ENCODE measurements at regions not wholly inside any gene's neighbourhood (a gene's known extent, or its start where the extent isn't known, plus 50 kb on each side); places are given as distances from the start of the nearest gene placed in this dataset.

DNA sequence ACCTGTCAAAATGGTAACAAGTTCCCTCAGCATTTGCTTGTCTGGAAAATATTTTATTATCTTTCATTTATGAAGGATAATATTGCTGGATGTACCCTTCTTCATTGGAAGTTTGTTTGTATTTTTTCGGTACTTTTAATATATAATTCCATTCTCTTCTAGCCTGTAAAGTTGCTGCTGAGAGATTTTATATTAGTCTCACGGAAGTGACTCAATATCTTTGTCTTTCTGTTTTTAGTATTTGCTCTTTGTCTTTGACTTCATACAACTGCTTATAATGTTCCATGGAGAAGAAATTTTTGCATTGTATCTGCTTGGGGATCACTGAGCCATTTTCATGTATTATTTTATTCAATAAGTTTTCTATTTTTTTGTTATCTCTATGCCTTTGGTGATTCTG, 1777.5 kb downstream of the BRINP3 start:
- TF ChIP-seq, protein P1, sequence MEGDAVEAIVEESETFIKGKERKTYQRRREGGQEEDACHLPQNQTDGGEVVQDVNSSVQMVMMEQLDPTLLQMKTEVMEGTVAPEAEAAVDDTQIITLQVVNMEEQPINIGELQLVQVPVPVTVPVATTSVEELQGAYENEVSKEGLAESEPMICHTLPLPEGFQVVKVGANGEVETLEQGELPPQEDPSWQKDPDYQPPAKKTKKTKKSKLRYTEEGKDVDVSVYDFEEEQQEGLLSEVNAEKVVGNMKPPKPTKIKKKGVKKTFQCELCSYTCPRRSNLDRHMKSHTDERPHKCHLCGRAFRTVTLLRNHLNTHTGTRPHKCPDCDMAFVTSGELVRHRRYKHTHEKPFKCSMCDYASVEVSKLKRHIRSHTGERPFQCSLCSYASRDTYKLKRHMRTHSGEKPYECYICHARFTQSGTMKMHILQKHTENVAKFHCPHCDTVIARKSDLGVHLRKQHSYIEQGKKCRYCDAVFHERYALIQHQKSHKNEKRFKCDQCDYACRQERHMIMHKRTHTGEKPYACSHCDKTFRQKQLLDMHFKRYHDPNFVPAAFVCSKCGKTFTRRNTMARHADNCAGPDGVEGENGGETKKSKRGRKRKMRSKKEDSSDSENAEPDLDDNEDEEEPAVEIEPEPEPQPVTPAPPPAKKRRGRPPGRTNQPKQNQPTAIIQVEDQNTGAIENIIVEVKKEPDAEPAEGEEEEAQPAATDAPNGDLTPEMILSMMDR (IDR thresholded peaks at IDR 0.05; ENCODE audit: low read depth, low read length, missing control alignments), result no peak
- no peak for DNase-seq (ENCODE audit: low read depth)
- H3K4me3 ChIP-seq (ENCODE audit: low read depth, low read length), result no peak overlapping the region
- in situ Hi-C loops (cut with HindIII; ENCODE audit: low sequenced_read_pairs), result no loop called here

DNA sequence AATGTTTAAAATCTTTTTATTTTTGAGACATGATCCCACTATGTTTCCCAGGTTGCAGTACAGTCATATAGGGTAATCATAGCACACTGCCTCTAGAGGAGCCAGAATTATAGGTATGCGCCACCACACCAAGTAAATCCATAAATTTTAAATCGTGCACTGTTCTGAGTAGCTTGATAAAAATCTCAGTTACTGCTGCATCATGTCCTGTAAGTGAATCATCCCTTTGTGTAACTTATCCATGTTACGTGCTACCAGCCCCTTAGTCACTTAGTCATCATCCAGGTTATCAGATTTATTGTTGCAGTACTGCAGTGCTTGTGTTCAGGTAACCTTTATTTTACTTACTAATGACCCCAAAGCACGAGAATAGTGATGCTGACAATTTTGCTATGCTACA, 1770.9 kb downstream of the BRINP3 start:
- TF ChIP-seq, protein P1 (IDR thresholded peaks at IDR 0.05; ENCODE audit: low read depth, low read length, missing control alignments), result no peak
- in situ Hi-C loops (cut with HindIII; ENCODE audit: low sequenced_read_pairs), result no loop called here
- peak; percentile 5 for DNase-seq (ENCODE audit: low read depth)
- no peak overlapping the region for H3K4me3 ChIP-seq (ENCODE audit: low read depth, low read length)

DNA sequence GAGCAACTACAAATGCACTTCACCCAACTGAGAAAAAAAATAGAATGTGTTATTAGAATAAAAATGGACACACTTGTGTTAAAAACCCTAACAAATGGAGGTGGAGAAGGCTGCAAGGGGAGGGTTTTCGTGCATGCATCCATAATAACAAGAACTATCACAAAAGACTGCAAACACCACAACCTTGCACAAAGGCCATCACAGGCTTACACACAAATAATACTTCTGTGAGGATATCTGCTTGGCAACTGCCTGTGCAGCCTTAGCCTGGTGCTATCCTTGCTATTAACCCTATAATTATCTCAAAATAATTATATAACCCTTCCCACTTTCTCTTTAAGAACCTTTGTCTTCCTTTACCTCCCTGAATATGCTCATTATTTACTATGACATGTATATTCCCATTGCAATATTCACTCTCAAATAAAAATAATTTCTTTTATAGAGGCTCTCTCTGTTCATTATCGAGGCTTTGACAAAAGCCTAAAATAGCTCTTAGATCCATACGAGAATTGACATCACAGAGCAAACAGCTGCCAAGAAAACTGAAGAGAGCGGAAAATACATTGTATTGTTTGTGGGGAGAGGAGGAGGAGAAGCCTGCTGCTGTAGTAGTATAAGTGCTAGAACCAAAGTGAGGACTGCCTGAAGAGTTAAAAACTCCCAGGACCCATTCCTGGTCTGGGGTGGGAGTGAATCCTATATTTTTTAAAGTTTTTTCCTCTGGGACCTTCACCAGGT, 1768.7 kb downstream of the BRINP3 start:
- DNase-seq (ENCODE audit: low read depth), result no peak
- in situ Hi-C loops (cut with HindIII; ENCODE audit: low sequenced_read_pairs), result no loop called here
- TF ChIP-seq, protein P1 (IDR thresholded peaks at IDR 0.05; ENCODE audit: low read depth, low read length, missing control alignments), result no peak
- H3K4me3 ChIP-seq (ENCODE audit: low read depth, low read length), result no peak overlapping the region

DNA sequence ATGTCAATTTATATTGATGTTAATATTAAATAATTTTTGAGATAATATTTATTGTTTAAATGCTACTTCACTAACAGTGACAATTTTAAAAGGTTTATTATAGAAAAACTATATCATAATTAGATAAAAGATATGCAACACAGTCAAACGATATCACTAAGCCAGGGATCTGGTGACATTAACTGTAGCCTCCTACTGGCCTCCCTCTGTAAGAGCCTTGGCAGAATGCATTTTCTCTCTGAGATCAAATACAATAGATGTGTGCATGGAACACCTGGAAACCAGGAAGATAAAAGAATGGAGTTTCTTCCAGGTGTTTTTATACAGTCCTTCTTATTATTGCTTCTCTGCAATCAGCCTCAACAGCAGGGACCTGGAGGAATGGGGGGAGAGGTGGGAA, 1762.1 kb downstream of the BRINP3 start:
- TF ChIP-seq, protein P1 (IDR thresholded peaks at IDR 0.05; ENCODE audit: low read depth, low read length, missing control alignments), result peak; percentile 38
- in situ Hi-C loops (cut with HindIII; ENCODE audit: low sequenced_read_pairs), result no loop called here
- DNase-seq (ENCODE audit: low read depth), result no peak
- H3K4me3 ChIP-seq (ENCODE audit: low read depth, low read length), result no peak overlapping the region

DNA sequence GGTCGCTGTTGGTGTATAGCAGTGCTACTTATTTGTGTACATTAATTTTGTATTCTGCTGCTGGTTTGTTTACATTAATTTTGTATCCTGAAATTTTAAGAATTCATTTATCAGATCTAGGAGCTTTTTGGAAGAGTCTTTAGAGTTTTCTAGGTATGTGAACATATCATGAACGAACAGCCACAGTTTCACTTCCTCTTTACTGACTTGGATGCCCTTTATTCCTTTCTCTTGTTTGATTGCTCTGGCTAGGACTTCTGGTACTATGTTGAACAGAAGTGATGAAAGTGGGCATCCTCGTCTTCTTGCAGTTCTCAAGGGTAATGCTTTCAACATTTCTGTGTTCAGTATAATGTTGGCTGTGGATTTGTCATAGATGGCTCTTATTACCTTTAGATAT, 1757.9 kb downstream of the BRINP3 start:
- in situ Hi-C loops (cut with HindIII; ENCODE audit: low sequenced_read_pairs), result no loop called here
- TF ChIP-seq, protein P1 (IDR thresholded peaks at IDR 0.05; ENCODE audit: low read depth, low read length, missing control alignments), result no peak
- no peak overlapping the region for H3K4me3 ChIP-seq (ENCODE audit: low read depth, low read length)
- no peak for DNase-seq (ENCODE audit: low read depth)

DNA sequence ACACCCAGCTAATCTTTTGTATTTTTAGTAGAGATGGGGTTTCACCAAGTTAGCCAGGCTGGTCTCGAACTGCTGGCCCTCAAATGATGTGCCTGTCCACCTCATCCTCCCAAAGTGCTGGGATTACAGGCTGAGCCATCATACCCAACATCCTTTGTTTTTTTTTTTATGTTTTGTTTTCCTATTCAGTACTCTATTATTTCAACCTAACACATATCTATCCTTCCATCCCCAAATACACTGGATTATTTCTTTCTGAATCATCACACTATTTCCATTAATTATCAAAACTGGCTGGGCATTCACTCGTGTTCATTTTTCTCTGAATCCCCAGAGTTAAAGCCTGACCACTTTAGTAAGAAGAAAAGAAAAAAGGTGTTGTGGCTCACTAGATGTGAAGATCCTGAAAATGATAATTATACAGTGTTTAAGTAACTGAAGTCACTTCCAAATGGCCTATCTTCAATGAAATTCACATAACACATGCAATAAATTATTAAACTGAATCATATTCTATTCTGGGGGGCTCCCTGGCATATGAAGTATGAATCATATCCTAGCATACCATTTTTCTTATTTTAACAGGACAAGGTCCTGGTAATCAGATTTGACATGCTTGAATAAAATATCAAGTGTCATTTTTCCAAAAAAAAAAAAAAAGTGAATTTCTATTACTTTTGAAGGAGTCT, 1754.2 kb downstream of the BRINP3 start:
- TF ChIP-seq, protein P1 (IDR thresholded peaks at IDR 0.05; ENCODE audit: low read depth, low read length, missing control alignments), result no peak
- no peak for DNase-seq (ENCODE audit: low read depth)
- no peak overlapping the region for H3K4me3 ChIP-seq (ENCODE audit: low read depth, low read length)
- in situ Hi-C loops (cut with HindIII; ENCODE audit: low sequenced_read_pairs), result no loop called here
